Bronchial epithelial cell (primary cell): ENCODE measurements at regions not wholly inside any gene's neighbourhood (a gene's known extent, or its start where the extent isn't known, plus 50 kb on each side); places are given as distances from the start of the nearest gene placed in this dataset.
A peak's percentile ranks its signal among the peaks of the same experiment; 100 is the strongest.

ENCODE experiments used
- DNase-seq: peaks from one replicate; pipeline ENCODE4 v3.0.0-alpha.2; 2010; ENCODE audit warnings: low read depth
- FAIRE-seq: peaks from 2 replicates; lab custom pipeline; 2011; peaks lifted over from hg19 to GRCh38; lab: Jason Lieb, UNC
- H3K27me3 ChIP-seq: 2 replicates; pipeline ENCODE4 v1.5.1; 2011; ENCODE audit warnings: low read length; ENCODE audit not compliant: control insufficient read depth, insufficient read depth
- H3K36me3 ChIP-seq: 2 replicates; pipeline ENCODE4 v1.5.1; 2011; ENCODE audit warnings: low read length; ENCODE audit not compliant: control insufficient read depth, insufficient read depth
- H3K4me3 ChIP-seq: 2 replicates; pipeline ENCODE4 v1.5.1; 2011; ENCODE audit warnings: mild to moderate bottlenecking, low read depth, low read length, control low read depth
- CTCF ChIP-seq: IDR thresholded peaks from 2 replicates; pipeline ENCODE4 v1.5.1; 2011; ENCODE audit warnings: mild to moderate bottlenecking, moderate library complexity, low read length, control low read depth, inconsistent platforms; ENCODE audit not compliant: insufficient read depth, severe bottlenecking

- no peak overlapping the region for H3K4me3 ChIP-seq
- FAIRE-seq = no peak
- DNase-seq = no peak
- H3K36me3 ChIP-seq = no peaks in the 10 kb centered on the region
- no peaks in the 10 kb centered on the region for H3K27me3 ChIP-seq
- no peak for TF ChIP-seq CTCF
Observed at GRCh38 chr14:89481196-89481595, 64.2 kb upstream of the FOXN3 start.

- Histone ChIP-seq H3K27me3 (no peaks in the 10 kb centered on the region), H3K4me3 (no peak overlapping the region), H3K36me3 (no peaks in the 10 kb centered on the region)
- TF ChIP-seq CTCF = no peak
- no peak for DNase-seq
- no peak for FAIRE-seq
Observed at GRCh38 chr14:89480278-89480677, 63.2 kb upstream of the FOXN3 start.

DNA sequence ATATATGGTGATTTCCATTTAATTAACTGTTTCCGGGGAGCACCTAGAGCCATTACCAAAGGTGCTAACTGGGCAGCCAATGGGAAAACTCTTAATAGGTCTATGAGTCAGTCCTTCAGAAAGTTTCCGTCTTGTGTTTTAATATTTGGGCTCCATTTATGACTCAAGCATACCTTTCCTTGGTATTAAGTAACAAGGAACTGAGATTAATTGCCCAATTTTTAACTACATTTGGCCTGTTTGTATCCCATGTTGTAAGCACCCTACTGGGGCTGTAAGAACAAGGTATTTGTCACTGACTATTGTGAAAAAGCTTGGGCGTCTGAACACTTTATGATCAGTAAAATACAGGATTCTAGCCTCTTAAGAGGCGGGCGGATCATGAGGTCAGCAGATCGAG, 62.8 kb upstream of the FOXN3 start:
- FAIRE-seq = no peak
- no peak for TF ChIP-seq CTCF
- no peak overlapping the region for H3K4me3 ChIP-seq
- peak; percentile 98 for DNase-seq
- no peaks in the 10 kb centered on the region for H3K36me3 ChIP-seq
- no peaks in the 10 kb centered on the region for H3K27me3 ChIP-seq

DNA sequence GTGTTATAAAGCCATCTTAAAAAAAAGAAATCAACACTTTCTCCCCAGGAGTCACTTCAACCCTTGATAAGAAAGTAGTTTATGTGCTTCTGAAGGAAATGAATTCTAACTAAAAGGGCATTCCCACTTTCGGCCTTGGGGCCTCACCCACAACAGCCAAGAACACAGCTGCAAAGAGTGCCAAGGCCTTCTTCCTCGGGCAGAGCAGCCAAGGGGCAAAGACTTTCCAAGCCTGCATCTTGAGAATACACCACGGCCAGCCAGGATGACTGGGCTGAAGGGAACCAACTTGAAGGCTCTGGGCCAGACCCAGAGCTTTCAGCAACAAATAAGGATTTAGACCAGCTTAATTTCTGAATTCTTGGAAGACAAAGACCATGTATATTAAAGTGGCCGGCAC, 60.4 kb upstream of the FOXN3 start:
- no peak for DNase-seq
- no peak overlapping the region for H3K4me3 ChIP-seq
- peak; percentile 28 for FAIRE-seq
- no peak for TF ChIP-seq CTCF
- no peaks in the 10 kb centered on the region for H3K36me3 ChIP-seq
- H3K27me3 ChIP-seq = no peaks in the 10 kb centered on the region

DNA sequence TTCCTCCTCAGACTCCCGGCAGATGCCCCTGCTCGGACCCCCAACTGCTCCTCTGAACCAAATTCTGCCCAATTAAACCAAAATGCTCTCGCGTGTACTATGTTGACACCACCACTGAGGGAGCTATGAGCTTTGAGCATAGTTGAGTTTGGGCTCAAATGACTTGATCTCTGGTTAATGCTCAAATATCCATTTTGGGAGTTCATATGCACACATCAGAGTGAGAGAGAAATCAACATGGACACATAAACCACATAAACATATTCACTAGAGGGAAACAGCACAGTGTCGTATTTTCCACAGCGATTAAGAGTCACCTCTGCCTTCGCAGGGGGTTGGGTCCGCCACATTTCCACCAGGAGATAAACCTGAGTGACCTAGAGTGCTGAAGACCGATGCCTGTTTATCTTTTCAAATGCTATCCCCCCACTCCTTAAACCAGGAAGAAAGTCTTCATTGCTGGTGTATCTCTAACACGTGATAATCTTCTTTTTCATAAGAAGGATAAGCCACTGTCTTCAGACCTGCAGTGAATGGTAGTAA, 59.4 kb upstream of the FOXN3 start:
- no peaks in the 10 kb centered on the region for H3K27me3 ChIP-seq
- no peaks in the 10 kb centered on the region for H3K36me3 ChIP-seq
- FAIRE-seq (no peak), DNase-seq (no peak)
- H3K4me3 ChIP-seq = no peak overlapping the region
- no peak for TF ChIP-seq CTCF

DNA sequence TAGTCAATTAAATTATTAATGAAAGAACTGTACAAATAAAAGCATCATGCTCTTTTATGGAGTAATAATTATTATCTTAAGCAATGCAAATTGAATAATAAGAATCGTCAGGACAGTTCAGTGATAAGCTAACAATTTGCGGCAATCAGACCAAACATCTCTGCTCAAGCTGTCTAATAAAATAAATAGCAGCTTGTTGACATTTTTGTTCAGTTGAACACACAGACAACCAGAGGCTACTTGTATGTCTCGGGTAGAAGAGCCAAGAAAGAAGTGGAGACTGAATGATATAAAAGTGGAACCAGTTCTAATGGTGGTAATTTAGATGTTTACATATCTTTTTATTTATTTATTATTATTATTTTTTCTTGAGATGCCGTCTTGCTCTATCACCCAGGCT, 57.4 kb upstream of the FOXN3 start:
- Histone ChIP-seq H3K36me3 (no peaks in the 10 kb centered on the region), H3K27me3 (no peaks in the 10 kb centered on the region), H3K4me3 (no peak overlapping the region)
- no peak for TF ChIP-seq CTCF
- FAIRE-seq (no peak), DNase-seq (no peak)
